ENCODE measurements at regions not wholly inside any gene's neighbourhood (a gene's known extent, or its start where the extent isn't known, plus 50 kb on each side); places are given as distances from the start of the nearest gene placed in this dataset.

DNA sequence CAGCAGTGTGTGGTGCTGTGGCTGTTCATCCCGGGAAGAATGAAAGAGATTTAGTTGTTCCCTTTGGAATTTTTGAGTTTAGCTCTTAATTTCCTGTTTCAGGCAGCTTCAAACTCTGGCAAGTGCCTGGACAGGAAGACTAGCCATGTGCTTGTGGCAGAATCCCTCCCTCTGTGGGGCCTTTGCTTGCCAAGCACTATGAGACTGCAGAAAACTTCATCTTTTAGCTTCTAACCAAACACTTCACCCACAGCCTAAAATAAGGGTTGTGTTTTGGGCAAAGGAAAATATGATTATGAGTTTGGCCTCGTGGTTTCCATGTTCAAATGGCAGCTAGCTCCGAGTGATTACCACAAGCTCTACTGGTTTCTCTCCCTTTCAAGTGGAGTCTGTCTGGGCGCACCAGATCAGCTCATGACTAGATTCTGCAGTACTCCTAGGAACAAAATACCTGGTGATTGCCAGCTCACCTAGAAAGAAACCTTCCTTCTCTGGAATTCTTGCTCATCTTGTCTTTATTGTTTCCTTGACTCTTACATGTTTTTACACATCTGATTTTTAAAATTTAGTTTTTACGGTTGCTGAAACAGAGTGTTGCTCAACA, 707.5 kb downstream of the SLITRK6 start:
- TF ChIP-seq EZH2phosphoT487 (IDR thresholded peaks at IDR 0.05; ENCODE audit: low read depth, severe bottlenecking, unreplicated experiment) (no peak), EZH2 (IDR thresholded peaks at IDR 0.05; ENCODE audit: borderline replicate concordance) (no peak), CTCF (IDR thresholded peaks at IDR 0.05; ENCODE audit: poor library complexity) (no peak)
- no peaks in the 10 kb centered on the region for H3K4me1 ChIP-seq (ENCODE audit: insufficient read depth)
- no peaks in the 10 kb centered on the region for H3K9me2 ChIP-seq (replicated peaks; ENCODE audit: insufficient read depth)
- H3K4me2 ChIP-seq, result no peak overlapping the region
- WGBS (ENCODE audit: low lambda C conversion rate, missing lambda C conversion rate), result 87% methylated on average over 5 of the region's 5 CpGs
- no peaks in the 10 kb centered on the region for H3K27me3 ChIP-seq
- H3K79me2 ChIP-seq, result no peaks in the 10 kb centered on the region
- no peak overlapping the region for H2AFZ ChIP-seq
- H3K4me3 ChIP-seq, result no peak overlapping the region
- no peaks in the 10 kb centered on the region for H3K36me3 ChIP-seq (replicated peaks; ENCODE audit: insufficient read depth, low read depth)
- H4K20me1 ChIP-seq (ENCODE audit: insufficient read depth, poor library complexity, severe bottlenecking), result no peaks in the 10 kb centered on the region
- no peaks in the 10 kb centered on the region for H3K9me3 ChIP-seq (ENCODE audit: low read depth)
- no peak for DNase-seq (ENCODE audit: low spot score)
- H3K27ac ChIP-seq, result no peak overlapping the region

DNA sequence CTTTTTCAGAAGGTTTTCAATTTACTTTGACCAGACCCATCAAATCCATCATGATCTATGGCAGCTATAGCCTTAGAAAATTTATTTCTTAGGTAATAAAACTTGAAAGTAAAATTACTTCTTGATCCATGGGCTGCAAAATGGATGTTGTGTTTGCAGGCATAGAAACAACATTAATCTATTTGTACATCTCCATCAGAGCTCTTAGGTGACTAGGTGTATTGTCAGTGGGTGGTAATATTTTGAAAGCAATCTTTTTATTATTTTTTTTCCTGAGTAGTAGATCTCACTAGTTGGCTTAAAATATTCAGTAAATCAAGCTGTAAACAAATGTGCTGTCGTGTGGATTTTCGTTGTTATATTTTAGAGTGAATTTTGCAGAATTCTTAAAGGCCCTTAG, 710.0 kb downstream of the SLITRK6 start:
- H4K20me1 ChIP-seq (ENCODE audit: insufficient read depth, poor library complexity, severe bottlenecking), result no peaks in the 10 kb centered on the region
- H3K27me3 ChIP-seq, result no peaks in the 10 kb centered on the region
- TF ChIP-seq EZH2phosphoT487 (IDR thresholded peaks at IDR 0.05; ENCODE audit: low read depth, severe bottlenecking, unreplicated experiment) (no peak), CTCF (IDR thresholded peaks at IDR 0.05; ENCODE audit: poor library complexity) (no peak), EZH2 (IDR thresholded peaks at IDR 0.05; ENCODE audit: borderline replicate concordance) (no peak)
- no peaks in the 10 kb centered on the region for H3K9me3 ChIP-seq (ENCODE audit: low read depth)
- 90% methylated on average over 2 of the region's 2 CpGs for WGBS (ENCODE audit: low lambda C conversion rate, missing lambda C conversion rate)
- no peak overlapping the region for H2AFZ ChIP-seq
- H3K4me3 ChIP-seq, result no peak overlapping the region
- H3K4me2 ChIP-seq, result no peak overlapping the region
- no peaks in the 10 kb centered on the region for H3K36me3 ChIP-seq (replicated peaks; ENCODE audit: insufficient read depth, low read depth)
- no peaks in the 10 kb centered on the region for H3K79me2 ChIP-seq
- no peaks in the 10 kb centered on the region for H3K4me1 ChIP-seq (ENCODE audit: insufficient read depth)
- H3K27ac ChIP-seq, result no peak overlapping the region
- no peak for DNase-seq (ENCODE audit: low spot score)
- H3K9me2 ChIP-seq (replicated peaks; ENCODE audit: insufficient read depth), result no peaks in the 10 kb centered on the region

GRCh38 chr13:85080691-85081090, 718.5 kb downstream of the SLITRK6 start:
- 59% methylated on average over 1 of the region's 1 CpG for WGBS (ENCODE audit: low lambda C conversion rate, missing lambda C conversion rate)
- H3K9me2 ChIP-seq (replicated peaks; ENCODE audit: insufficient read depth), result no peaks in the 10 kb centered on the region
- H2AFZ ChIP-seq, result no peak overlapping the region
- no peaks in the 10 kb centered on the region for H3K27me3 ChIP-seq
- no peaks in the 10 kb centered on the region for H4K20me1 ChIP-seq (ENCODE audit: insufficient read depth, poor library complexity, severe bottlenecking)
- no peak for DNase-seq (ENCODE audit: low spot score)
- H3K9me3 ChIP-seq (ENCODE audit: low read depth), result no peaks in the 10 kb centered on the region
- H3K4me2 ChIP-seq, result no peak overlapping the region
- no peaks in the 10 kb centered on the region for H3K79me2 ChIP-seq
- no peak overlapping the region for H3K27ac ChIP-seq
- H3K4me3 ChIP-seq, result no peak overlapping the region
- H3K36me3 ChIP-seq (replicated peaks; ENCODE audit: insufficient read depth, low read depth), result no peaks in the 10 kb centered on the region
- TF ChIP-seq CTCF (IDR thresholded peaks at IDR 0.05; ENCODE audit: poor library complexity) (no peak), EZH2 (IDR thresholded peaks at IDR 0.05; ENCODE audit: borderline replicate concordance) (no peak), EZH2phosphoT487 (IDR thresholded peaks at IDR 0.05; ENCODE audit: low read depth, severe bottlenecking, unreplicated experiment) (no peak)
- no peaks in the 10 kb centered on the region for H3K4me1 ChIP-seq (ENCODE audit: insufficient read depth)
